RWPE1 (cell line): ENCODE measurements at regions not wholly inside any gene's neighbourhood (a gene's known extent, or its start where the extent isn't known, plus 50 kb on each side); places are given as distances from the start of the nearest gene placed in this dataset.

Experiments
- CTCF ChIA-PET: fragments of 350-600 bp; sonication (Branson Sonifier 250); formaldehyde crosslinking; extraction: SDS; loops from one replicate; lab custom pipeline; 2021; lab: Yijun Ruan, JAX
- POLR2A ChIA-PET: fragments of 400-600 bp; formaldehyde crosslinking; extraction: SDS; loops from one replicate; lab custom pipeline; 2020; ENCODE audit warnings: antibody characterized with exemption; ENCODE audit not compliant: low non-redundant PET; lab: Yijun Ruan, JAX
- DNase-seq: peaks from one replicate; pipeline ENCODE4 v3.0.0; 2012; ENCODE audit warnings: low spot score
- H3K27ac ChIP-seq: fragments of 450-650 bp; 2 replicates; pipeline ENCODE4 v1.5.1; 2017
- TF ChIP-seq, protein P1 (sequence below): fragments of 450-650 bp; conservative IDR thresholded peaks from 2 replicates; pipeline ENCODE4 v1.5.1; 2017; ENCODE audit warnings: low read depth, mild to moderate bottlenecking

DNA sequence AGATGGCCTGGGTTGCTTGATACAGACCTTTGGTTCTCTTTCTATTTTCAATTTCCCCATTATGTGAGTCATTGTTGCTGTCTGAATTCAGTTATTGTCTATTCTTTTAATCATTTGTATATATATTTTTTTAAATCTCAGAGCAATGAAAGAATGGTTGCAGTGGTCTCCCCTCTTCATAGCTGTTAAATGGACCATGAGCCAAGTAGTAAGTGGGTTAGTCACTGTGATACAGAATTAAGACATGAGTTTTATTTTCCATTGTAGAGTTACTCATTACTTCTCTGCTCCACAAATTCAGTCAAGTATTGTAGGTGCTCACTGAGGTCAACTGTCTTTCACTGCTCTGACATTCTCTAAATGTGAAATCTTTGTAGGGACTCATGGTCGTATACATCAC, 174.6 kb upstream of the GRAMD2B start:
- H3K27ac ChIP-seq: no peak overlapping the region
- TF ChIP-seq, protein P1, sequence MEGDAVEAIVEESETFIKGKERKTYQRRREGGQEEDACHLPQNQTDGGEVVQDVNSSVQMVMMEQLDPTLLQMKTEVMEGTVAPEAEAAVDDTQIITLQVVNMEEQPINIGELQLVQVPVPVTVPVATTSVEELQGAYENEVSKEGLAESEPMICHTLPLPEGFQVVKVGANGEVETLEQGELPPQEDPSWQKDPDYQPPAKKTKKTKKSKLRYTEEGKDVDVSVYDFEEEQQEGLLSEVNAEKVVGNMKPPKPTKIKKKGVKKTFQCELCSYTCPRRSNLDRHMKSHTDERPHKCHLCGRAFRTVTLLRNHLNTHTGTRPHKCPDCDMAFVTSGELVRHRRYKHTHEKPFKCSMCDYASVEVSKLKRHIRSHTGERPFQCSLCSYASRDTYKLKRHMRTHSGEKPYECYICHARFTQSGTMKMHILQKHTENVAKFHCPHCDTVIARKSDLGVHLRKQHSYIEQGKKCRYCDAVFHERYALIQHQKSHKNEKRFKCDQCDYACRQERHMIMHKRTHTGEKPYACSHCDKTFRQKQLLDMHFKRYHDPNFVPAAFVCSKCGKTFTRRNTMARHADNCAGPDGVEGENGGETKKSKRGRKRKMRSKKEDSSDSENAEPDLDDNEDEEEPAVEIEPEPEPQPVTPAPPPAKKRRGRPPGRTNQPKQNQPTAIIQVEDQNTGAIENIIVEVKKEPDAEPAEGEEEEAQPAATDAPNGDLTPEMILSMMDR: no peak
- no peak for DNase-seq
- ChIA-PET POLR2A (no interaction called here), CTCF (interaction anchor here (0.5 kb wide), 1 partner anchor 353 kb away, joined by 3 read pairs; no protein-coding TSS in a partner anchor)

DNA sequence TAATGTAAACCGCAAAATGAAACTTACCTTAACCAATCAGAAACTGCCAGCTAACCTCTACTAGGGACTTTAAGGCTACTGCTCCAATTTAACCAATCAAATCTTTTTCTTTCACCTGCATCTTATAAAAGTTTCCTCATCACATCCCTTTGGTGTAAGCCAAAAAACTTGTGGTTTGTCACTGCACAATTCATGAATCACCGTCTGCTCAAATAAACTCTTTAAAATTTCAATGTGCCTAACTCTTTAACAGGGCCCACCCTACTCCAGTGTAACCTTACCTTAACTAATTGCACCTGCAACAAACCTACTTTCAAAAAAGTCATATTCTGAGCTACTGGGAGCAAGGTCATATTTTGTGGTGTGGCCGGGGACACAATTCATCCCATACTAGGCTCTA, 172.2 kb upstream of the GRAMD2B start:
- no peak overlapping the region for H3K27ac ChIP-seq
- TF ChIP-seq, protein P1: no peak
- DNase-seq: no peak
- CTCF ChIA-PET: no interaction called here
- POLR2A ChIA-PET: no interaction called here

DNA sequence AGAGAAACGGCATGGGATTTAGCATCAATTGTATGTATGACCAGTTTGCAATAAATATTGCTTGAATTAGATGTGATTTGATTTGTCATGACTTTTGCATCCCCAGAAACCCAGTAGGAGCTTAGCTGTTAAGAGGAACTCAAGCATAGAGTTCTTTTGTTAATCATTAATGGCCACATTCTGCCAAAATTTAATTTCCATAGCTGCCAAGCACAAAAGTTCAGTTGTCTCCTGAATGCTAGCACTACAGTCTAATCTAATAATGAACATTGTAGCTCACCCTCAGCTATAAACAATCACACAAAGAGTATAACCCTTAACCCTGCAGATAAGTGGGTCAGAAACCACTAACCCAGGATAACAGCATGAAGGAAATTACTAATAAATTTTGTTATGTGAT, 169.8 kb upstream of the GRAMD2B start:
- ChIA-PET POLR2A (no interaction called here), CTCF (no interaction called here)
- DNase-seq: no peak
- TF ChIP-seq, protein P1: no peak
- H3K27ac ChIP-seq: no peak overlapping the region

DNA sequence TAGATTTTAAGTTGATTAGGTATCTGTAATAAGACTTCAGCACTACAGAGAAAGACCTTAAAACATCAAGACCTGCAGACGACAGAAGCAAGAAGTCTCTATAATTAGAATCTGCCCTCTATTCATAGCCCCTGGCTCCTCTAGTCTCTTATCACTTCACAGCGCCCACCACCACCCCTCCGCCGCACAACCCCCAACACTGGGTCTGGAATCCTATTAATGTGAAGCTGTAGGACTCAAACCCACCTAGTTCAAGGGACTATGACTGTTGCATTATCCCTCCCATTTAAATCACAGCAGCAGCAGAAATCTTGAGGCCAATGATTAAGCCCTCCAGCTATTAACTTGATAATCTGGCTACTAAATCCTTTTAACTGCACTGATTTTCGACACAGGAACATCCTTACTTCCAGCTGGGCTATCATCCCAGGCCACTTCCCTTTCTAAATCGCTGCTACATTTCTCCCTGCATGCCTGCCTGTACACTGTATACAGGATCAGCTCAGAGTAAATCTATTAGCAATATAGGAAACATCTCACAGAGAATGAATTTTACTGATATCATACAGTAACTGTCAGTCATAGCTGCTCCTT, 159.5 kb upstream of the GRAMD2B start:
- H3K27ac ChIP-seq: no peak overlapping the region
- CTCF ChIA-PET: interaction anchor here (0.6 to 0.7 kb wide), 2 partner anchors 387 to 808 kb away, joined by 3 to 4 read pairs; no protein-coding TSS in a partner anchor
- TF ChIP-seq, protein P1: no peak
- DNase-seq: no peak
- POLR2A ChIA-PET: no interaction called here

DNA sequence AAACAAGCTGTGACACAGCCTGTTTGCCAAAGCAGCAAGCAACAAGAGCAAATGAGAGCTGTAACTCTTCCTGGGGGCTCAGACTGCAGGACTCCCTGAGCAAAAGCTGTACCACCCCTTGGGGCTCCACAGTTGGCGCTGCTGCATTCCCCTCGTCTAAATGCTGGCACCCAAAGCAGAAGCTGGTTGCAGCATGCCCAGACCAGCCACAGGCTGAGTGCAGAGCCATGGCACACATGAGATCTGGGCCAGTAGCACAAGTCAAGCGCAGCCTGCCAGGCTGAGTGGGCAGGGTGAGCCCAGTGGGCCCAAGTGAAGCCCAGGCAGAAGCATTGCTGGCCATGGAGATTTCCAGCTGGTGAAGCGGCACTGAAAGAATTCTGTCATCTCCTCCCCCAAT, 157.3 kb upstream of the GRAMD2B start:
- CTCF ChIA-PET: interaction anchor here (1.0 kb wide), 1 partner anchor 74 kb away, joined by 4 read pairs; no protein-coding TSS in a partner anchor
- H3K27ac ChIP-seq: no peak overlapping the region
- POLR2A ChIA-PET: interaction anchor here (0.5 kb wide), 1 partner anchor 9 kb away, joined by 3 read pairs; no protein-coding TSS in a partner anchor
- TF ChIP-seq, protein P1: no peak
- DNase-seq: no peak

DNA sequence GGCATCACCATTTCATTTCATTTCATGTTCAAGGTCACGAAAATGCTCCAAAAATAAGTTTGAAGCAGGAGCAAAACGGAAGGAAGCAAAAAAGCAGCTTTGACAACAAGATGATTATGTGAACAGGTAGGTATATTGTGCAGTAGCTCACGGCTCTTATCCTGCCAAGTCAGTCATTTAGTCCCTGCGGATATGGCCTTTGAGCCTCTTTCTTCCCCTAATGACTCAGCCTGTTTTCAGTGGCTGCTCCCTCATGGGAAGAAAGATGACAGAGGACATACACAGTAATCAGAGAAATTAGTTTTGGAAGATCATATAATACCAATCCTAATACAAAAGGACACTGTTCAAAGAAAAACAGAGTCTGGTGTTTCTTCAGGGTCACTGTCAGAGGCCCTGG, 155.8 kb upstream of the GRAMD2B start:
- ChIA-PET CTCF (interaction anchor here (0.6 to 0.7 kb wide), 3 partner anchors 354 to 1683 kb away, joined by 3 read pairs; no protein-coding TSS in a partner anchor), POLR2A (no interaction called here)
- no peak for DNase-seq
- H3K27ac ChIP-seq: no peak overlapping the region
- TF ChIP-seq, protein P1: no peak
